B cell (primary cell): ENCODE measurements at regions not wholly inside any gene's neighbourhood (a gene's known extent, or its start where the extent isn't known, plus 50 kb on each side); places are given as distances from the start of the nearest gene placed in this dataset.

ENCODE experiments used
- ATAC-seq: fragments of 200-7000 bp; cut with Tn5 transposase; one replicate; pipeline ENCODE4 v1.10.0; 2021; ENCODE audit warnings: low read depth, mild to moderate bottlenecking, moderate number of reproducible peaks, moderate library complexity
- CTCF ChIA-PET: fragments of 350-600 bp; sonication (Branson Sonifier 250); formaldehyde crosslinking; loops from one replicate; lab custom pipeline; 2021; ENCODE audit warnings: antibody characterized with exemption, inconsistent platforms; lab: Charles Lee
- POLR2A ChIA-PET: fragments of 350-600 bp; sonication (Branson Sonifier 250); formaldehyde crosslinking; loops from one replicate; lab custom pipeline; 2021; ENCODE audit warnings: antibody characterized with exemption; lab: Charles Lee
- DNase-seq: peaks from one replicate; pipeline ENCODE4 v3.0.0; 2013
- H2AFZ ChIP-seq: 2 replicates; pipeline ENCODE4 v1.6.1; 2012; ENCODE audit warnings: mild to moderate bottlenecking, low read depth, low read length; ENCODE audit not compliant: insufficient read depth, poor library complexity, severe bottlenecking
- H3K27ac ChIP-seq, 2 donors: 1 replicate in 1 of 2; 2 replicates in 1 of 2; pipeline ENCODE4 v1.5.1; 2012 to 2013; ENCODE audit warnings: low read length in 2 of 2, mild to moderate bottlenecking in 2 of 2, moderate library complexity in 1 of 2
- H3K27me3 ChIP-seq, 4 experiments: fragments of 200-600 bp in 1 of 4; sonication (generic) in 1 of 4; replicated peaks in 1 of 4; 1 replicate in 2 of 4; 2 replicates in 2 of 4; pipeline versions ENCODE4 v1.6.1 to v1.7.0; 2013 to 2016; ENCODE audit warnings: low read length in 3 of 4, mild to moderate bottlenecking in 2 of 4, mixed read lengths in 1 of 4, moderate library complexity in 1 of 4; ENCODE audit not compliant: insufficient read depth in 4 of 4, control insufficient read depth in 3 of 4; ENCODE audit errors: control extremely low read depth in 1 of 4
- H3K36me3 ChIP-seq, 2 experiments: replicated peaks in 1 of 2; 1 replicate in 1 of 2; 2 replicates in 1 of 2; pipeline versions ENCODE4 v1.6.1 to v1.7.1; 2013; ENCODE audit warnings: low read length in 1 of 2; ENCODE audit not compliant: insufficient read depth in 2 of 2, control insufficient read depth in 1 of 2; ENCODE audit errors: control extremely low read depth in 1 of 2, extremely low read depth in 1 of 2
- H3K4me1 ChIP-seq, 2 donors: fragments of 200-600 bp in 1 of 2; sonication (generic) in 1 of 2; 1 replicate in 1 of 2; 2 replicates in 1 of 2; pipeline versions ENCODE4 v1.5.1 to v1.6.1; 2013 to 2017; ENCODE audit warnings: low read length in 2 of 2; ENCODE audit not compliant: control insufficient read depth in 2 of 2, insufficient read depth in 2 of 2
- H3K4me2 ChIP-seq: replicated peaks from 2 replicates; pipeline ENCODE3; 2012; ENCODE audit warnings: mild to moderate bottlenecking, low read depth, low read length; ENCODE audit not compliant: poor library complexity, severe bottlenecking
- H3K4me3 ChIP-seq, 5 experiments: fragments of 200-600 bp in 1 of 5; sonication (generic) in 1 of 5; 1 replicate in 3 of 5; 2 replicates in 2 of 5; pipeline versions ENCODE4 v1.5.1 to v1.7.0; 2011 to 2016; ENCODE audit warnings: low read length in 4 of 5, mild to moderate bottlenecking in 4 of 5, low read depth in 2 of 5, control low read depth in 1 of 5, moderate library complexity in 1 of 5; ENCODE audit not compliant: insufficient read depth in 1 of 5; ENCODE audit errors: control extremely low read depth in 1 of 5, extremely low read depth in 1 of 5
- H3K79me2 ChIP-seq: fragments of 200-600 bp; sonication (generic); one replicate; pipeline ENCODE4 v1.6.0; 2016; ENCODE audit warnings: low read length; ENCODE audit not compliant: control insufficient read depth, insufficient read depth
- H3K9ac ChIP-seq: fragments of 200-600 bp; sonication (generic); 2 replicates; pipeline ENCODE4 v1.6.1; 2017; ENCODE audit warnings: mild to moderate bottlenecking, low read length, moderate library complexity
- H3K9me3 ChIP-seq, 3 donors: one replicate each; pipeline versions ENCODE4 v1.6.1 to v1.7.1; 2013; ENCODE audit warnings: low read length in 2 of 3; ENCODE audit not compliant: control insufficient read depth in 2 of 3, insufficient read depth in 1 of 3; ENCODE audit errors: control extremely low read depth in 1 of 3
- H4K20me1 ChIP-seq: 2 replicates; pipeline ENCODE4 v1.6.0; 2012; ENCODE audit warnings: mild to moderate bottlenecking, low read length; ENCODE audit not compliant: insufficient read depth, control insufficient read depth, poor library complexity, severe bottlenecking
- H3K27ac Mint-ChIP-seq: one replicate; pipeline ENCODE4 v1.8.0; 2021; ENCODE audit warnings: mixed read lengths
- H3K27me3 Mint-ChIP-seq: one replicate; pipeline ENCODE4 v1.8.0; 2021; ENCODE audit warnings: mixed read lengths
- H3K4me1 Mint-ChIP-seq: one replicate; pipeline ENCODE4 v1.8.0; 2021; ENCODE audit warnings: mixed read lengths
- H3K4me3 Mint-ChIP-seq: one replicate; pipeline ENCODE4 v1.8.0; 2021; ENCODE audit warnings: mixed read lengths
- H3K9me3 Mint-ChIP-seq: one replicate; pipeline ENCODE4 v1.8.0; 2022; ENCODE audit warnings: mixed read lengths; ENCODE audit not compliant: insufficient read depth
- EZH2 ChIP-seq: IDR thresholded peaks from 2 replicates; pipeline ENCODE4 v1.6.1; 2012; ENCODE audit warnings: borderline replicate concordance, low read depth, mild to moderate bottlenecking, moderate library complexity, low read length; ENCODE audit not compliant: insufficient read depth, poor library complexity, severe bottlenecking
- WGBS: methylation state at CpG from one replicate; pipeline ENCODE4 v1.1.5; 2013; ENCODE audit warnings: missing lambda C conversion rate; ENCODE audit not compliant: insufficient coverage; 5-methylcytosine and 5-hydroxymethylcytosine counted together
- intact Hi-C: fragments of 100-400 bp; cut with micrococcal nuclease; formaldehyde crosslinking; loops from one replicate; pipeline ENCODE4 v1.10.0; 2022
- TF ChIP-seq, protein P1 (sequence below): fragments of 200-600 bp; IDR thresholded peaks from one replicate; pipeline ENCODE4 v1.8.0; 2022; ENCODE audit warnings: antibody characterized with exemption, mild to moderate bottlenecking

DNA sequence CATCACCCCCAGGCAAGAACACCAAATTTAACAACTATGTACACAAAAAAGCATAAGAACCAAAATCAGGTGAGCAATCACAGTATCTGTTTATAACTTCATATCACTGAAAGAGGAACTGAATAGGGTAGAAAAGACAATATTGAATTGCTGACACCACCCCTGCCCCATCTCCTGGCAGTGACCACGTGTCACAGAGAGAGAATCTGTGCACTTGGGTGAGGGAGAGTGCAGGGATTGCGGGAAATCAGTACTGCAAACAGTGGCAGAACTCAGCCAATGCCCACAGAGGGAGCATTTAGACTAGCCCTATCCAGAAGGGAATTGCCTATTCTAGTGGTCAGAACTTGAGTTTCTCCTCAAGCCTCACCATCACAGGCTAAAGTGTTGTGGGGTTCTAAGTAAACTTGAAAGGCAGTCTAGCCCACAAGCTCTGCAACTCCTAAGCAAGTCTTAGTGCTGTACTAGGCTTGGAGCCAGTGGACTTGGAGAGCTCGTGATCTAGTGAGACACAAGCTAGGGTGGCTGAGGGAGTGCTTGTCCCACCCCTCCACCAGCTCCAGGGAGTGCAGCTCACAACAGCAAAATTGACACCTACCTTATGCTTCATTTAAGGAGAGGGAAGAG lies 82.8 kb upstream of the PTH start:
- 79% methylated on average over 3 of the region's 3 CpGs for WGBS
- H3K4me3 ChIP-seq = no peak overlapping the region
- CTCF ChIA-PET = no interaction called here
- no peak overlapping the region for H2AFZ ChIP-seq
- no peak overlapping the region for H3K27ac ChIP-seq
- H3K9me3 Mint-ChIP-seq = peaks cover 8% of the 10 kb centered on the region
- DNase-seq (no peak), ATAC-seq (no peak)
- peaks cover 0 to 4% (median 0%) of the 10 kb centered on the region in 4 experiments for H3K27me3 ChIP-seq
- no peak overlapping the region for H3K27ac Mint-ChIP-seq
- no peaks in the 10 kb centered on the region for H3K79me2 ChIP-seq
- H3K27me3 Mint-ChIP-seq = peaks cover 19% of the 10 kb centered on the region
- no peaks in the 10 kb centered on the region for H4K20me1 ChIP-seq
- intact Hi-C loops = no loop called here
- no peaks in the 10 kb centered on the region for H3K4me1 ChIP-seq
- peaks cover 0 to 21% (median 2%) of the 10 kb centered on the region in 3 donors for H3K9me3 ChIP-seq
- H3K9ac ChIP-seq = no peak overlapping the region
- no peak overlapping the region for H3K4me3 Mint-ChIP-seq
- H3K4me2 ChIP-seq = no peak overlapping the region
- no peaks in the 10 kb centered on the region for H3K4me1 Mint-ChIP-seq
- no peak for TF ChIP-seq EZH2
- POLR2A ChIA-PET = no interaction called here
- H3K36me3 ChIP-seq = no peaks in the 10 kb centered on the region

- Mint-ChIP-seq H3K9me3 (peaks cover 6% of the 10 kb centered on the region), H3K27ac (no peak overlapping the region), H3K4me3 (no peak overlapping the region), H3K4me1 (no peaks in the 10 kb centered on the region), H3K27me3 (peaks cover 19% of the 10 kb centered on the region)
- no peak overlapping the region for H3K27ac ChIP-seq
- H3K9ac ChIP-seq = no peak overlapping the region
- H3K27me3 ChIP-seq = peaks cover 0 to 4% (median 0%) of the 10 kb centered on the region in 4 experiments
- no CpG with 5 or more reads among the region's 2 CpGs for WGBS
- H4K20me1 ChIP-seq = no peaks in the 10 kb centered on the region
- no peaks in the 10 kb centered on the region for H3K79me2 ChIP-seq
- TF ChIP-seq, protein P1, sequence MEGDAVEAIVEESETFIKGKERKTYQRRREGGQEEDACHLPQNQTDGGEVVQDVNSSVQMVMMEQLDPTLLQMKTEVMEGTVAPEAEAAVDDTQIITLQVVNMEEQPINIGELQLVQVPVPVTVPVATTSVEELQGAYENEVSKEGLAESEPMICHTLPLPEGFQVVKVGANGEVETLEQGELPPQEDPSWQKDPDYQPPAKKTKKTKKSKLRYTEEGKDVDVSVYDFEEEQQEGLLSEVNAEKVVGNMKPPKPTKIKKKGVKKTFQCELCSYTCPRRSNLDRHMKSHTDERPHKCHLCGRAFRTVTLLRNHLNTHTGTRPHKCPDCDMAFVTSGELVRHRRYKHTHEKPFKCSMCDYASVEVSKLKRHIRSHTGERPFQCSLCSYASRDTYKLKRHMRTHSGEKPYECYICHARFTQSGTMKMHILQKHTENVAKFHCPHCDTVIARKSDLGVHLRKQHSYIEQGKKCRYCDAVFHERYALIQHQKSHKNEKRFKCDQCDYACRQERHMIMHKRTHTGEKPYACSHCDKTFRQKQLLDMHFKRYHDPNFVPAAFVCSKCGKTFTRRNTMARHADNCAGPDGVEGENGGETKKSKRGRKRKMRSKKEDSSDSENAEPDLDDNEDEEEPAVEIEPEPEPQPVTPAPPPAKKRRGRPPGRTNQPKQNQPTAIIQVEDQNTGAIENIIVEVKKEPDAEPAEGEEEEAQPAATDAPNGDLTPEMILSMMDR = no peak
- TF ChIP-seq EZH2 = no peak
- no peaks in the 10 kb centered on the region for H3K36me3 ChIP-seq
- no peak for ATAC-seq
- no peak overlapping the region for H3K4me2 ChIP-seq
- ChIA-PET CTCF (no interaction called here), POLR2A (no interaction called here)
- peaks cover 0 to 19% (median 2%) of the 10 kb centered on the region in 3 donors for H3K9me3 ChIP-seq
- no peaks in the 10 kb centered on the region for H3K4me1 ChIP-seq
- intact Hi-C loops = no loop called here
- H3K4me3 ChIP-seq = no peak overlapping the region
- H2AFZ ChIP-seq = no peak overlapping the region
- no peak for DNase-seq
Observed at GRCh38 chr11:13577881-13578280, 82.1 kb upstream of the PTH start.
